GM12874 (cell line): ENCODE measurements at regions not wholly inside any gene's neighbourhood (a gene's known extent, or its start where the extent isn't known, plus 50 kb on each side); places are given as distances from the start of the nearest gene placed in this dataset.

Source experiments
- TF ChIP-seq, protein P1 (sequence below): IDR thresholded peaks from 2 replicates; pipeline ENCODE4 v1.5.1; 2011; ENCODE audit warnings: low read depth, mild to moderate bottlenecking, control low read depth, low read length, moderate library complexity; ENCODE audit not compliant: insufficient read depth

DNA sequence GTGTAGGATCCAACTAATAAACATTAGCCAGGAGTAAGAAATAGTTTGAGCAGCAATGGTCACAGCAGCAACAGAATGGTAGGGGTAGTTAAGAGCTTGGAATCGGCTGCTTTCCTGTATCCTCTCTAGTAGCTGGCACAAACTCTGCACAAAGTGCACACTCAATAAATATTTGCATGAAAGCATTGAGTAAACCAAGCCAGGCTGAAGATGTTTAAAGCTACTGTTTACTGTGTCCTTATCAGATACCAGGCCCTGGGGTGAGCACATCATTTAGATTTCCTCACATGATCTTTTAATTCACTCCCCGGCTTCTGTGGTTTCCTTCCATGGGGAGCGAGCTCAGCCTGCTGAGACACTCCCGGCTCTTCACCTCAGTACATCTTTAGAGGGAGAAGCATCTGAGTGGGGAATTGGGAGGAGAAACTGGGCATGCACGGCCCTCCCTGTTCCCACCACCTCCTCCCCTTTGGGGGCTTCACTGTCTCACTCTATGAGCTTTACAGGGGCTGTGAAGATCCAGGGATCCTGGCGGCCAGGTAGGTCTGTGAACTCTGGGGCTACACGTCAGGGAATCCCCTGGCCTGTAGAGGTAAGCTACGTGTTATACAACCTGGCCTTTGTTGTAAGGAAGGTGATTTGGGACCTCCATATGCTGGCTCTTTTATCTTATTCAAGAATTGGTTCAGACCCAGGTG lies 107.2 kb upstream of the VASH1 start:
- TF ChIP-seq, protein P1, sequence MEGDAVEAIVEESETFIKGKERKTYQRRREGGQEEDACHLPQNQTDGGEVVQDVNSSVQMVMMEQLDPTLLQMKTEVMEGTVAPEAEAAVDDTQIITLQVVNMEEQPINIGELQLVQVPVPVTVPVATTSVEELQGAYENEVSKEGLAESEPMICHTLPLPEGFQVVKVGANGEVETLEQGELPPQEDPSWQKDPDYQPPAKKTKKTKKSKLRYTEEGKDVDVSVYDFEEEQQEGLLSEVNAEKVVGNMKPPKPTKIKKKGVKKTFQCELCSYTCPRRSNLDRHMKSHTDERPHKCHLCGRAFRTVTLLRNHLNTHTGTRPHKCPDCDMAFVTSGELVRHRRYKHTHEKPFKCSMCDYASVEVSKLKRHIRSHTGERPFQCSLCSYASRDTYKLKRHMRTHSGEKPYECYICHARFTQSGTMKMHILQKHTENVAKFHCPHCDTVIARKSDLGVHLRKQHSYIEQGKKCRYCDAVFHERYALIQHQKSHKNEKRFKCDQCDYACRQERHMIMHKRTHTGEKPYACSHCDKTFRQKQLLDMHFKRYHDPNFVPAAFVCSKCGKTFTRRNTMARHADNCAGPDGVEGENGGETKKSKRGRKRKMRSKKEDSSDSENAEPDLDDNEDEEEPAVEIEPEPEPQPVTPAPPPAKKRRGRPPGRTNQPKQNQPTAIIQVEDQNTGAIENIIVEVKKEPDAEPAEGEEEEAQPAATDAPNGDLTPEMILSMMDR: no peak

- TF ChIP-seq, protein P1: no peak
Measured at GRCh38 chr14:76654573-76655108, 106.6 kb upstream of the VASH1 start.

- TF ChIP-seq, protein P1: no peak
Measured at GRCh38 chr14:76655331-76655730, 105.9 kb upstream of the VASH1 start.

GRCh38 chr14:76656592-76656991 lies 104.7 kb upstream of the VASH1 start:
- TF ChIP-seq, protein P1: no peak

GRCh38 chr14:76657404-76657803 lies 103.9 kb upstream of the VASH1 start:
- TF ChIP-seq, protein P1: no peak

- TF ChIP-seq, protein P1: no peak
Measured at GRCh38 chr14:76657846-76658245, 103.4 kb upstream of the VASH1 start.

GRCh38 chr14:76662580-76662979 lies 98.7 kb upstream of the VASH1 start:
- TF ChIP-seq, protein P1: no peak

GRCh38 chr14:76664790-76665189 lies 96.5 kb upstream of the VASH1 start:
- TF ChIP-seq, protein P1: no peak
